Astrocyte (in vitro differentiated cells and primary cell): ENCODE measurements at regions not wholly inside any gene's neighbourhood (a gene's known extent, or its start where the extent isn't known, plus 50 kb on each side); places are given as distances from the start of the nearest gene placed in this dataset.

ENCODE experiments used
- EZH2 ChIP-seq: IDR thresholded peaks from 2 replicates; pipeline ENCODE4 v1.6.1; 2012; ENCODE audit warnings: mild to moderate bottlenecking, low read length, inconsistent platforms; ENCODE audit not compliant: insufficient read depth
- TF ChIP-seq, protein P1 (sequence below): IDR thresholded peaks from 2 replicates; pipeline ENCODE4 v1.5.1; 2011; ENCODE audit warnings: low read depth, mild to moderate bottlenecking, inconsistent platforms, low read length, moderate library complexity; ENCODE audit not compliant: insufficient read depth

- TF ChIP-seq, protein P1, sequence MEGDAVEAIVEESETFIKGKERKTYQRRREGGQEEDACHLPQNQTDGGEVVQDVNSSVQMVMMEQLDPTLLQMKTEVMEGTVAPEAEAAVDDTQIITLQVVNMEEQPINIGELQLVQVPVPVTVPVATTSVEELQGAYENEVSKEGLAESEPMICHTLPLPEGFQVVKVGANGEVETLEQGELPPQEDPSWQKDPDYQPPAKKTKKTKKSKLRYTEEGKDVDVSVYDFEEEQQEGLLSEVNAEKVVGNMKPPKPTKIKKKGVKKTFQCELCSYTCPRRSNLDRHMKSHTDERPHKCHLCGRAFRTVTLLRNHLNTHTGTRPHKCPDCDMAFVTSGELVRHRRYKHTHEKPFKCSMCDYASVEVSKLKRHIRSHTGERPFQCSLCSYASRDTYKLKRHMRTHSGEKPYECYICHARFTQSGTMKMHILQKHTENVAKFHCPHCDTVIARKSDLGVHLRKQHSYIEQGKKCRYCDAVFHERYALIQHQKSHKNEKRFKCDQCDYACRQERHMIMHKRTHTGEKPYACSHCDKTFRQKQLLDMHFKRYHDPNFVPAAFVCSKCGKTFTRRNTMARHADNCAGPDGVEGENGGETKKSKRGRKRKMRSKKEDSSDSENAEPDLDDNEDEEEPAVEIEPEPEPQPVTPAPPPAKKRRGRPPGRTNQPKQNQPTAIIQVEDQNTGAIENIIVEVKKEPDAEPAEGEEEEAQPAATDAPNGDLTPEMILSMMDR = no peak
- TF ChIP-seq EZH2 = no peak
Measured at GRCh38 chr4:138487230-138487629, 245.1 kb upstream of the SLC7A11 start.
